ENCODE measurements at regions not wholly inside any gene's neighbourhood (a gene's known extent, or its start where the extent isn't known, plus 50 kb on each side); places are given as distances from the start of the nearest gene placed in this dataset.

DNA sequence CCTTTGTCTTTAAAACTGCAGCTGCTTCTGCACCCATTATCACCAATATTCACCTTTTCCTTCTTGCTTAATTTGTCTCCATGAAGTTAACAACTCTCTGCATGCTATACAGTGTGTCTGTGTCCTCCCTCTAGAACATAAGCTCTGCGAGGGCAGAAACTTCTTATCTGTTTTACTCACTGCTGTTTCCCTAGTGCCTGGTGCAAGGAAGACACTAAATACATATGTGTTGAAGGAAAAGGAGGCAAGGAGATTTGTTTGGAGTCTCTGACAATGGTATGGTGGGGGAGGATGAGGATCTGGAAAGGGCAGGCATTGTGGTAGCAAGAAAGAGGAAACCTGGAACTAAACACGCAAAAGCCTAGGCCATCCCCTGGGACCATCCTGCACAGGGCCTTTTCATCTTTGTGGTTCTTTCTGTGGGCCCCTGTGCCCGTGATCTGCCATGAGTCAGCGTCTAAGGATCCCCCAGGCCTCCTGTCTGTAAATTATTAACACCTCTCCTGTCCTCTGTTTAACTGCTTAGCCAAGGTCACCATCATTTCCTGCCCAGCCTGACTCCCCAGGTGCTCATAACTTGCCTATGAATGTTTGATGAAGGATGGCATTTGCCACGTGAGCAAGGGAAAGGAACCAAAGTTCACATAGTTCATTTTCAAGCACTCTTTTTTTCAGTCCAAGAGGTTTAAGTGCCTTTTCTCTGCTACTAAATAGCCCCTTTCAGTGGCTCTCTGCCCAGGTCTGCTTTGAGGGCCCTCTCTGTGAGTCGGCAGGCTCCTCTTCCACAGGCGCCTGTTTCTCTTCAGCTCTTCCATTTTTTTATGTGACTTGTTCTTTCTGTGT, 131.1 kb downstream of the RASSF10 start (continued):
- TF ChIP-seq, protein P1, sequence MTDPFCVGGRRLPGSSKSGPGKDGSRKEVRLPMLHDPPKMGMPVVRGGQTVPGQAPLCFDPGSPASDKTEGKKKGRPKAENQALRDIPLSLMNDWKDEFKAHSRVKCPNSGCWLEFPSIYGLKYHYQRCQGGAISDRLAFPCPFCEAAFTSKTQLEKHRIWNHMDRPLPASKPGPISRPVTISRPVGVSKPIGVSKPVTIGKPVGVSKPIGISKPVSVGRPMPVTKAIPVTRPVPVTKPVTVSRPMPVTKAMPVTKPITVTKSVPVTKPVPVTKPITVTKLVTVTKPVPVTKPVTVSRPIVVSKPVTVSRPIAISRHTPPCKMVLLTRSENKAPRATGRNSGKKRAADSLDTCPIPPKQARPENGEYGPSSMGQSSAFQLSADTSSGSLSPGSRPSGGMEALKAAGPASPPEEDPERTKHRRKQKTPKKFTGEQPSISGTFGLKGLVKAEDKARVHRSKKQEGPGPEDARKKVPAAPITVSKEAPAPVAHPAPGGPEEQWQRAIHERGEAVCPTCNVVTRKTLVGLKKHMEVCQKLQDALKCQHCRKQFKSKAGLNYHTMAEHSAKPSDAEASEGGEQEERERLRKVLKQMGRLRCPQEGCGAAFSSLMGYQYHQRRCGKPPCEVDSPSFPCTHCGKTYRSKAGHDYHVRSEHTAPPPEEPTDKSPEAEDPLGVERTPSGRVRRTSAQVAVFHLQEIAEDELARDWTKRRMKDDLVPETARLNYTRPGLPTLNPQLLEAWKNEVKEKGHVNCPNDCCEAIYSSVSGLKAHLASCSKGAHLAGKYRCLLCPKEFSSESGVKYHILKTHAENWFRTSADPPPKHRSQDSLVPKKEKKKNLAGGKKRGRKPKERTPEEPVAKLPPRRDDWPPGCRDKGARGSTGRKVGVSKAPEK (CRISPR knock-in tag; IDR thresholded peaks at IDR 0.05; ENCODE audit: borderline replicate concordance): no peak
- TF ChIP-seq ZNF672 (CRISPR knock-in tag; IDR thresholded peaks at IDR 0.05): no peak
- peak; percentile 95 for TF ChIP-seq RXRB (CRISPR knock-in tag; IDR thresholded peaks at IDR 0.05; ENCODE audit: borderline replicate concordance)
- no peak for TF ChIP-seq SRSF1 (optimal IDR thresholded peaks at IDR 0.05; ENCODE audit: low read depth, low read length)
- TF ChIP-seq NPAS2 (CRISPR knock-in tag; IDR thresholded peaks at IDR 0.05; ENCODE audit: borderline replicate concordance): no peak
- no peak for TF ChIP-seq ZNF883 (CRISPR knock-in tag; IDR thresholded peaks at IDR 0.05; ENCODE audit: not compliant biosample characterization)
- TF ChIP-seq STAT5B (CRISPR knock-in tag; IDR thresholded peaks at IDR 0.05): no peak
- no peak for TF ChIP-seq ZNF260 (CRISPR knock-in tag; IDR thresholded peaks at IDR 0.05; ENCODE audit: borderline replicate concordance, low read depth)
- no peak for TF ChIP-seq ZC3H13 (CRISPR knock-in tag; IDR thresholded peaks at IDR 0.05)
- peak; percentile 93 for TF ChIP-seq IRF2 (CRISPR knock-in tag; IDR thresholded peaks at IDR 0.05)
- TF ChIP-seq, protein P2, sequence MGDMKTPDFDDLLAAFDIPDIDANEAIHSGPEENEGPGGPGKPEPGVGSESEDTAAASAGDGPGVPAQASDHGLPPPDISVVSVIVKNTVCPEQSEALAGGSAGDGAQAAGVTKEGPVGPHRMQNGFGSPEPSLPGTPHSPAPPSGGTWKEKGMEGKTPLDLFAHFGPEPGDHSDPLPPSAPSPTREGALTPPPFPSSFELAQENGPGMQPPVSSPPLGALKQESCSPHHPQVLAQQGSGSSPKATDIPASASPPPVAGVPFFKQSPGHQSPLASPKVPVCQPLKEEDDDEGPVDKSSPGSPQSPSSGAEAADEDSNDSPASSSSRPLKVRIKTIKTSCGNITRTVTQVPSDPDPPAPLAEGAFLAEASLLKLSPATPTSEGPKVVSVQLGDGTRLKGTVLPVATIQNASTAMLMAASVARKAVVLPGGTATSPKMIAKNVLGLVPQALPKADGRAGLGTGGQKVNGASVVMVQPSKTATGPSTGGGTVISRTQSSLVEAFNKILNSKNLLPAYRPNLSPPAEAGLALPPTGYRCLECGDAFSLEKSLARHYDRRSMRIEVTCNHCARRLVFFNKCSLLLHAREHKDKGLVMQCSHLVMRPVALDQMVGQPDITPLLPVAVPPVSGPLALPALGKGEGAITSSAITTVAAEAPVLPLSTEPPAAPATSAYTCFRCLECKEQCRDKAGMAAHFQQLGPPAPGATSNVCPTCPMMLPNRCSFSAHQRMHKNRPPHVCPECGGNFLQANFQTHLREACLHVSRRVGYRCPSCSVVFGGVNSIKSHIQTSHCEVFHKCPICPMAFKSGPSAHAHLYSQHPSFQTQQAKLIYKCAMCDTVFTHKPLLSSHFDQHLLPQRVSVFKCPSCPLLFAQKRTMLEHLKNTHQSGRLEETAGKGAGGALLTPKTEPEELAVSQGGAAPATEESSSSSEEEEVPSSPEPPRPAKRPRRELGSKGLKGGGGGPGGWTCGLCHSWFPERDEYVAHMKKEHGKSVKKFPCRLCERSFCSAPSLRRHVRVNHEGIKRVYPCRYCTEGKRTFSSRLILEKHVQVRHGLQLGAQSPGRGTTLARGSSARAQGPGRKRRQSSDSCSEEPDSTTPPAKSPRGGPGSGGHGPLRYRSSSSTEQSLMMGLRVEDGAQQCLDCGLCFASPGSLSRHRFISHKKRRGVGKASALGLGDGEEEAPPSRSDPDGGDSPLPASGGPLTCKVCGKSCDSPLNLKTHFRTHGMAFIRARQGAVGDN (CRISPR knock-in tag; IDR thresholded peaks at IDR 0.05): no peak; the same call in 1 of the 2 replicates
- TF ChIP-seq ZKSCAN8 (CRISPR knock-in tag; IDR thresholded peaks at IDR 0.05; ENCODE audit: borderline replicate concordance): no peak; the same call in 1 of the 2 replicates
- TF ChIP-seq MTF2 (CRISPR knock-in tag; IDR thresholded peaks at IDR 0.05; ENCODE audit: borderline replicate concordance): no peak
- no peak for TF ChIP-seq FOXC1 (CRISPR knock-in tag; IDR thresholded peaks at IDR 0.05; ENCODE audit: borderline replicate concordance)
- TF ChIP-seq ZSCAN29 (CRISPR knock-in tag; conservative IDR thresholded peaks at IDR 0.05): no peak
- 0 out of 2 replicates have a peak, but pooled peaks have one; percentile 49 for TF ChIP-seq ZNF160 (CRISPR knock-in tag; IDR thresholded peaks at IDR 0.05)
- no peak for TF ChIP-seq GLI4 (CRISPR knock-in tag; IDR thresholded peaks at IDR 0.05; ENCODE audit: borderline replicate concordance)
- TF ChIP-seq, protein P3, sequence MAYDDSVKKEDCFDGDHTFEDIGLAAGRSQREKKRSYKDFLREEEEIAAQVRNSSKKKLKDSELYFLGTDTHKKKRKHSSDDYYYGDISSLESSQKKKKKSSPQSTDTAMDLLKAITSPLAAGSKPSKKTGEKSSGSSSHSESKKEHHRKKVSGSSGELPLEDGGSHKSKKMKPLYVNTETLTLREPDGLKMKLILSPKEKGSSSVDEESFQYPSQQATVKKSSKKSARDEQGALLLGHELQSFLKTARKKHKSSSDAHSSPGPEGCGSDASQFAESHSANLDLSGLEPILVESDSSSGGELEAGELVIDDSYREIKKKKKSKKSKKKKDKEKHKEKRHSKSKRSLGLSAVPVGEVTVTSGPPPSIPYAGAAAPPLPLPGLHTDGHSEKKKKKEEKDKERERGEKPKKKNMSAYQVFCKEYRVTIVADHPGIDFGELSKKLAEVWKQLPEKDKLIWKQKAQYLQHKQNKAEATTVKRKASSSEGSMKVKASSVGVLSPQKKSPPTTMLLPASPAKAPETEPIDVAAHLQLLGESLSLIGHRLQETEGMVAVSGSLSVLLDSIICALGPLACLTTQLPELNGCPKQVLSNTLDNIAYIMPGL (CRISPR knock-in tag; IDR thresholded peaks at IDR 0.05; ENCODE audit: borderline replicate concordance in 1 of 2, low read depth in 1 of 2): peak in 1 of 2 experiments; percentile 43; a peak in 2 of 4 replicates
- TF ChIP-seq SAFB2 (CRISPR knock-in tag; IDR thresholded peaks at IDR 0.05; ENCODE audit: borderline replicate concordance, low read depth): no peak

All from HepG2 (cell line).